Esophagus muscularis mucosa (tissue), 4 donors: ENCODE measurements at regions not wholly inside any gene's neighbourhood (a gene's known extent, or its start where the extent isn't known, plus 50 kb on each side); places are given as distances from the start of the nearest gene placed in this dataset.
A peak's percentile ranks its signal among the peaks of the same experiment; 100 is the strongest.

Source experiments
- DNase-seq: peaks from one replicate; pipeline ENCODE4 v3.0.0-alpha.2; 2017; ENCODE audit errors: extremely low spot score
- H3K27ac ChIP-seq, 4 donors: fragments of 200-600 bp; sonication (generic); replicated peaks in 1 of 4; 1 replicate in 3 of 4; 2 replicates in 1 of 4; pipeline ENCODE4 v1.5.1; 2016 to 2019; ENCODE audit warnings: mild to moderate bottlenecking in 1 of 4
- H3K27me3 ChIP-seq, 4 donors: fragments of 200-600 bp; sonication (generic); one replicate each; pipeline versions ENCODE4 v1.5.1 to v1.6.0; 2016 to 2019
- H3K36me3 ChIP-seq, 4 donors: fragments of 200-600 bp; sonication (generic); one replicate each; pipeline ENCODE4 v1.5.1; 2016 to 2019
- H3K4me1 ChIP-seq, 4 donors: fragments of 200-600 bp; sonication (generic); one replicate each; pipeline ENCODE4 v1.5.1; 2016 to 2019
- H3K4me3 ChIP-seq, 4 donors: fragments of 200-600 bp; sonication (generic); 1 replicate in 2 of 4; 2 replicates in 2 of 4; pipeline ENCODE4 v1.5.1; 2016 to 2019; ENCODE audit warnings: mild to moderate bottlenecking in 4 of 4, moderate library complexity in 1 of 4
- H3K9me3 ChIP-seq, 4 donors: fragments of 200-600 bp; sonication (generic); 1 replicate in 3 of 4; 2 replicates in 1 of 4; pipeline ENCODE4 v1.5.1; 2016 to 2019
- CTCF ChIP-seq, 3 experiments: fragments of 200-600 bp in 2 of 3; fragments of 450-650 bp in 1 of 3; sonication (generic) in 2 of 3; IDR thresholded peaks; one replicate each; pipeline ENCODE4 v1.5.1; 2017 to 2019; ENCODE audit warnings: antibody characterized with exemption in 3 of 3, mild to moderate bottlenecking in 2 of 3, moderate library complexity in 1 of 3
- EP300 ChIP-seq: sonication (generic); formaldehyde crosslinking; IDR thresholded peaks from one replicate; pipeline ENCODE4 v1.6.1; 2017; ENCODE audit warnings: antibody characterized with exemption
- POLR2A ChIP-seq: fragments of 450-650 bp; IDR thresholded peaks from one replicate; pipeline ENCODE4 v1.6.1; 2017; ENCODE audit warnings: antibody characterized with exemption, moderate library complexity, mild to moderate bottlenecking, low read depth
- POLR2AphosphoS5 ChIP-seq, 2 donors: sonication (generic); formaldehyde crosslinking; IDR thresholded peaks; one replicate each; pipeline ENCODE4 v1.6.1; 2017; ENCODE audit warnings: antibody characterized with exemption in 2 of 2
- WGBS: methylation state at CpG from one replicate; pipeline ENCODE4 v1.1.5; 2018; 5-methylcytosine and 5-hydroxymethylcytosine counted together
- intact Hi-C: fragments of 100-400 bp; cut with DNase I; formaldehyde crosslinking; loops from one replicate; pipeline ENCODE4 v1.15.1; 2023

- DNase-seq: no peak
- intact Hi-C loops: no loop called here
- 76% methylated on average over 1 of the region's 1 CpG for WGBS
Measured at GRCh38 chr4:30354605-30355004, 365.6 kb upstream of the PCDH7 start.

GRCh38 chr4:30362436-30362835 is 357.7 kb upstream of the PCDH7 start:
- Histone ChIP-seq H3K27ac (no peak overlapping the region), H3K9me3 (no peaks in the 10 kb centered on the region), H3K36me3 (no peaks in the 10 kb centered on the region), H3K4me1 (no peaks in the 10 kb centered on the region), H3K4me3 (no peak overlapping the region), H3K27me3 (no peaks in the 10 kb centered on the region)
- whole genome bisulfite sequencing: 87% methylated on average over 2 of the region's 2 CpGs
- no peak for TF ChIP-seq EP300
- no peak for TF ChIP-seq POLR2A
- intact Hi-C loops: no loop called here
- DNase-seq: no peak

More at GRCh38 chr4:30354605-30355004, 365.6 kb upstream of the PCDH7 start:
- Histone ChIP-seq H3K27ac (no peak overlapping the region), H3K4me1 (no peaks in the 10 kb centered on the region), H3K36me3 (no peaks in the 10 kb centered on the region), H3K4me3 (no peak overlapping the region), H3K9me3 (no peaks in the 10 kb centered on the region), H3K27me3 (no peaks in the 10 kb centered on the region)
- TF ChIP-seq POLR2A: no peak
- no peak for TF ChIP-seq CTCF (IDR thresholded peaks at IDR 0.05)
- TF ChIP-seq POLR2AphosphoS5 (IDR thresholded peaks at IDR 0.05): no peak
- TF ChIP-seq EP300: no peak

GRCh38 chr4:30370105-30370504 is 350.1 kb upstream of the PCDH7 start:
- intact Hi-C loops: no loop called here
- TF ChIP-seq EP300: no peak
- no peak for TF ChIP-seq CTCF (IDR thresholded peaks at IDR 0.05)
- no peak for TF ChIP-seq POLR2A
- no peak for TF ChIP-seq POLR2AphosphoS5 (IDR thresholded peaks at IDR 0.05)
- Histone ChIP-seq H3K36me3 (no peaks in the 10 kb centered on the region), H3K27me3 (no peaks in the 10 kb centered on the region), H3K27ac (no peak overlapping the region), H3K9me3 (no peaks in the 10 kb centered on the region), H3K4me3 (no peak overlapping the region), H3K4me1 (no peaks in the 10 kb centered on the region)
- DNase-seq: no peak
- 90% methylated on average over 14 of the region's 14 CpGs for WGBS

- H3K27me3 ChIP-seq: no peaks in the 10 kb centered on the region
- no peak for DNase-seq
- WGBS: 64% methylated on average over 6 of the region's 6 CpGs
- no peak overlapping the region for H3K4me3 ChIP-seq
- no peaks in the 10 kb centered on the region for H3K9me3 ChIP-seq
- H3K36me3 ChIP-seq: no peaks in the 10 kb centered on the region
- no peaks in the 10 kb centered on the region for H3K4me1 ChIP-seq
- intact Hi-C loops: no loop called here
- TF ChIP-seq EP300 (no peak), POLR2A (no peak), CTCF (IDR thresholded peaks at IDR 0.05) (peak; percentile 9 to 71 (median 30))
- no peak overlapping the region for H3K27ac ChIP-seq
Measured at GRCh38 chr4:30380404-30380998, 339.7 kb upstream of the PCDH7 start.

- no peak overlapping the region for H3K4me3 ChIP-seq
- no peaks in the 10 kb centered on the region for H3K4me1 ChIP-seq
- H3K27ac ChIP-seq: no peak overlapping the region
- H3K27me3 ChIP-seq: no peaks in the 10 kb centered on the region
- no peak for DNase-seq
- no peaks in the 10 kb centered on the region for H3K36me3 ChIP-seq
- H3K9me3 ChIP-seq: no peaks in the 10 kb centered on the region
- intact Hi-C loops: no loop called here
- 80% methylated on average over 2 of the region's 2 CpGs for WGBS
- TF ChIP-seq CTCF (IDR thresholded peaks at IDR 0.05) (no peak), POLR2A (no peak), EP300 (no peak), POLR2AphosphoS5 (IDR thresholded peaks at IDR 0.05) (no peak)
Measured at GRCh38 chr4:30385650-30386049, 334.5 kb upstream of the PCDH7 start.
